H1 (cell line): ENCODE measurements at regions not wholly inside any gene's neighbourhood (a gene's known extent, or its start where the extent isn't known, plus 50 kb on each side); places are given as distances from the start of the nearest gene placed in this dataset.

Experiments
- BRCA1 ChIP-seq: IDR thresholded peaks from 2 replicates; pipeline ENCODE4 v1.6.1; 2012; ENCODE audit warnings: low read depth, low read length, improper control_type of control experiment
- GTF2F1 ChIP-seq: IDR thresholded peaks from 2 replicates; pipeline ENCODE4 v1.6.1; 2012; ENCODE audit warnings: low read depth, low read length, improper control_type of control experiment, borderline replicate concordance
- HDAC6 ChIP-seq: IDR thresholded peaks from one replicate; pipeline ENCODE4 v1.7.1; 2012; ENCODE audit warnings: low read depth, mild to moderate bottlenecking, inconsistent platforms, low read length, moderate library complexity
- KDM5A ChIP-seq: fragments of 200-600 bp; IDR thresholded peaks from 2 replicates; pipeline ENCODE4 v1.7.1; 2012; ENCODE audit warnings: mild to moderate bottlenecking, low read length, inconsistent platforms, mixed read lengths
- PHF8 ChIP-seq: fragments of 200-600 bp; sonication (generic); conservative IDR thresholded peaks from 2 replicates; pipeline ENCODE4 v1.7.1; 2012; ENCODE audit warnings: low read depth, mild to moderate bottlenecking, inconsistent platforms, low read length, moderate library complexity
- POLR2AphosphoS5 ChIP-seq: IDR thresholded peaks from 2 replicates; pipeline ENCODE4 v1.6.1; 2011; ENCODE audit warnings: low read depth, low read length
- RNF2 ChIP-seq: fragments of 200-900, 300-1000 bp; sonication (generic); IDR thresholded peaks from 2 replicates; pipeline ENCODE4 v1.7.1; 2016; ENCODE audit warnings: borderline replicate concordance, low read depth, mild to moderate bottlenecking, antibody characterized with exemption, low read length; ENCODE audit not compliant: poor library complexity, severe bottlenecking; ENCODE audit errors: missing control alignments
- RXRA ChIP-seq: IDR thresholded peaks from 2 replicates; pipeline ENCODE4 v1.6.1; 2011; ENCODE audit warnings: low read depth, mild to moderate bottlenecking, low read length, moderate library complexity; ENCODE audit not compliant: insufficient read depth
- SAP30 ChIP-seq: fragments of 300-600 bp; sonication (generic); IDR thresholded peaks from 2 replicates; pipeline ENCODE4 v1.7.1; 2012; ENCODE audit warnings: low read length, moderate library complexity, mild to moderate bottlenecking, inconsistent platforms; ENCODE audit not compliant: insufficient read depth, insufficient replicate concordance
- SIN3A ChIP-seq, 2 experiments: IDR thresholded peaks in 1 of 2; conservative IDR thresholded peaks in 1 of 2; 2 replicates each; pipeline ENCODE4 v1.6.1; 2011 to 2012; ENCODE audit warnings: low read length in 2 of 2, improper control_type of control experiment in 1 of 2, low read depth in 1 of 2, mild to moderate bottlenecking in 1 of 2
- TAF1 ChIP-seq: IDR thresholded peaks from 2 replicates; pipeline ENCODE4 v1.6.1; 2011; ENCODE audit warnings: mild to moderate bottlenecking, low read depth, low read length

GRCh38 chr7:17697128-17697881 lies 243.0 kb downstream of the SNX13 start (continued):
- TF ChIP-seq HDAC6 (no peak), SAP30 (no peak), GTF2F1 (no peak), BRCA1 (no peak), SIN3A (conservative IDR thresholded peaks at IDR 0.05 in 1 of 2, IDR thresholded peaks at IDR 0.05 in 1 of 2; ENCODE audit: low read depth in 1 of 2, low read length in 2 of 2) (no peak), TAF1 (no peak), RXRA (no peak), POLR2AphosphoS5 (no peak), RNF2 (no peak), KDM5A (no peak), PHF8 (no peak)
